CD4-positive, alpha-beta T cell treated with Interleukin-4 for 1 hour (primary cell): ENCODE measurements at regions not wholly inside any gene's neighbourhood (a gene's known extent, or its start where the extent isn't known, plus 50 kb on each side); places are given as distances from the start of the nearest gene placed in this dataset.
"Not testable (repeated sequence)": the region's sequence is repeated elsewhere in the genome, so short reads cannot be mapped to it uniquely, and the experiment has no call there.

Experiments
- DNase-seq, 2 donors: peaks; one replicate each; pipeline ENCODE4 v3.0.0-alpha.2; 2020 to 2022

DNA sequence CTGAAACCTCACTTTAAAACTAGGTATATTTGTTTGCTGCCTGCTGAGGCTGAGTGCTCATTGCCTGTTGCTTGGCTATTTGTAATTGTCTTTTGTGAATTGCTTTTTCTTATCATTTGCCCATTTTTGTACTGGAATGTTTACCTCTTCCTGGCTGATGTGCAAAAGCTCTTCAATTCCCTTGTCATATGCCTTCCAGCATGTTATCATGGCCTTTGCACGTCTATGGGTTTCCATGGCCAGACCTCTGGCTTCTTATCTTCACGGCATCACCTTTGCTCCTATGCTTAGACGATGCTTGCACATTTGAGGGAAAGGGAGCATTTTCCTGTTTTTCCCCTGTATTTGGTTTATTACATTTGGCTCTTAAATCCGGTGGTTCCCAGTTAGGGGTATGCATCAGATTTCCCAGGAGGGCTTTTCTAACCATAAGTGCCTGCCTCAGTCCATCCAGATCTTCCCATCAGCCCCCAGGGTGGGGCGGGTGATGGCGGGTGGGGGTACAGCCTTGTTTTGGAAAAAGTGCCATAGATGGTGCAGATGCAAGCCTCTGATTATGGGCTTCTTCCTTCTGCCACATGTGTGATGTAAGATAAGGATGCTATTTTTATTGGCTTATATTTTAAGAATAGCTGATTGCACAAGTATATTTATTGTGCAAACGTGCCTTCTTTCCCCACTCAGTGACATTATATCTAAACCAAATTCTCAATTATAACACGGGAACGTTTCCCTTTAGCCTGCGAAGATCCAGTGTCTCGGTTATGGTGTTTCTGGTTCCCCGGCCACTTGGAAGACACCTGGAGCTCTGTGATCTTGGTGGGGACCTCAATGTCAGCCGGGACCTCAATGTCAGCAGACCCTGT lies 70.6 kb upstream of the SEPTIN5 start:
- DNase-seq, result no peak

DNA sequence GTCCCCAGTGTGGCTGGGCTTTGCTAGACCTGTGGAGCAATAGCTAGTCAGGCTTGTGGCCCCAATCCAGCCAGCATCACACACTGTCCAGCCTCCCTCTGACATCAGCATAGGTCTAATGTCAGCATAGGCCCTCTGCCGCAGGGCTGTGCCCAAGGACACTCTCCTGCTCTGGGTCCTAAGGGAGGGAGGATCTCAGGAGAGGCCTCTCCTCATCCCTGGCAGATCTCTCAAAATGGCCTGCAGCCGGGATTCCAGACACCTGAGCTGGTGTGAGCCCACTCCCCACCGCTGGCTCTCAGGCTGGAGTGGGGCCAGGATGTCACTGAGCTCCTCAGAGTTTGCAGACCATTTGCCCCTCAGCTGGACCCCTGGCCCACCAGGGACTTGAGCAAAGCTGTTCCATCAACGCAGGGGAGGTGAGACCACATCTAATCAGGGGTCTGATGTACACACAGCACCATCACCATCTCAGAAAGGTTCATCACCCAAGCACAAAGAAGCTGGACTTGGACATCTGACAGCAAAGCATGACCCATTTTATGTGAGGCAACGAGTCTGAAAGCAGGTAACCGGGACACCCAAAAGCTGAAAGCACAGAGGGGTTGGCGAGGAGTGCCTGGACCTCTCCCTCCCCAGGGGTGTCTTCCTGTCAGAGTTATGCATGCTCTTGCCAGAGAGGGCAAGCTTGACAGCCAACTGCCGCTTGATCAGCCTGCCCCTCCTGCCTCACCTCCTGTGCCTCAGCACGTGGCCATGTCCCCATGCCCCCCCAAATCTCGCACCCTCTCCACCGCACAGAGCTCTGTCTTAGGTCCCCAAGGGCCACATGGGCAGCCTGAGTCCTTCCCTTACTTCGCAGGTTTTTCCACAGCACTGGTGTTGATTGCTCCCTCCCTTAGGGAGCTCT lies 69.7 kb upstream of the SEPTIN5 start:
- no peak for DNase-seq

DNA sequence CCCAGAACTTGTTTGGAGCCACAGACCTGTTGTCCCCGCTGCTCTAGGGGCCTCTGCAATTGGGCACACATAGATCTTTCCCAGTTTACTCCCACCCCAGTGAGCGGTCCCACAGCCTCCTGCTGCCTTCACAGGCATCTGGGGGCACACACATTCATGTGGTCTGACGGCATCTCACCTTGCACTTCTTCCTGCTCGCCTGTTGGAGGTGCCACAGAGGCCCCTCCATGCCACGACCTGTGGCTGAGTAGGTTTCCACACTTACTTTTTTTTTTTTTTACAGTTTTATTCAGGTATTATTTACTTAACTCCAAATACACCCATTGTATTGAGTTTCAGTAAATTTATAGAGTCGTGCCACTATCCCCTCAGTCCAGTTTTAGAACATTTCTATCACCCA lies 68.9 kb upstream of the SEPTIN5 start:
- no peak for DNase-seq

- DNase-seq, result no peak
These were observed 68.4 kb upstream of the SEPTIN5 start for GRCh38 chr22:19645905-19646304.

GRCh38 chr22:19646383-19646782 lies 67.9 kb upstream of the SEPTIN5 start:
- no peak for DNase-seq

- DNase-seq, result no peak
These were observed 65.8 kb upstream of the SEPTIN5 start for GRCh38 chr22:19648419-19648929.

GRCh38 chr22:19652316-19652715 lies 62.0 kb upstream of the SEPTIN5 start:
- DNase-seq, result no peak

DNA sequence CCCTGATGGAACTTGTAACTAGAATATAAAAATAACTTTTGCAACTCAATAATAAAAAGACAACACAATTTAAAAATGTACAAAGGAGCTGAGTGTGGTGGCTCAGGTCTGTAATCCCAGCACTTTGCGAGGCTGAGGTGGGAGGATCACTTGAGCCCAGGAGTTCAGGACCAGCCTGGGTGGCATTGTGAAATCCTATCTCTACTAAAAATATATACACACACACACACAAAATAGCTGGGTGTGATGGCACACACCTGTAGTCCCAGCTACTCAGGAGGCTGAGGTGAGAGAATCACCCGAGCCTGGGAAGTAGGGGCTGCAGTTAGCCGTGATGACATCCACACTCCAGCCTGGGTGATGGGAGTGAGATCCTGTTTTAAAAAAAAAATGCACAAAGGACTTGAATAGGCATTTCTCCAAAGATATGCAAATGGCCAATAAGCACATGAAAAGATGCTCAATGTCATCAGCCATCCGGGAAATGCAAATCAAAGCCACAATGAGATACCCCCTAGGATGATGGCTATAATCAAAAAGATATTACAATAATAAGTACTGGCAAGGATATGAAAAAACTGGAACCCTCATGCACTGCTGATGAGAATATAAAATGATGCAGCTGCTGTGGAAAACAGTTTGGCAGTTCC lies 59.8 kb upstream of the SEPTIN5 start:
- no peak for DNase-seq

DNA sequence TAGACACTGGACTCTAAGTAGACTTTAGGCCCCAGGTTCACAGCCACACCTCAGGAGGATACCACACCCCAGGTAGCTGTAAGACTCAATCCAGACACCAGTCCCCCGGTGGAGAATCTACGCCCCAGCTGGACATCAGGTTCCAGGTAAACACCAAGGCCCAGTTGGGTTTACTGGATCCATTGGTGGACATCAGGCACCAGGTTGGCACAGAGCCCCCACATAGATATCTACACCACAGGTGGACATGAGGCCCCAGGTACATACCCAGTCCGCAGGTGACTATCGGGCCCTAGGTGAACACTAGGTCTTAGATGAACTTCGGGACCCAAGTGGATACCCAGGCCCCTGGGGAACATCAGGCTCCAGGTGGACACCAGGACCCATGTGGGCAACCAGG lies 58.9 kb upstream of the SEPTIN5 start:
- DNase-seq, result no peak

- DNase-seq, result no peak
These were observed 57.6 kb upstream of the SEPTIN5 start for GRCh38 chr22:19656541-19657251.

DNA sequence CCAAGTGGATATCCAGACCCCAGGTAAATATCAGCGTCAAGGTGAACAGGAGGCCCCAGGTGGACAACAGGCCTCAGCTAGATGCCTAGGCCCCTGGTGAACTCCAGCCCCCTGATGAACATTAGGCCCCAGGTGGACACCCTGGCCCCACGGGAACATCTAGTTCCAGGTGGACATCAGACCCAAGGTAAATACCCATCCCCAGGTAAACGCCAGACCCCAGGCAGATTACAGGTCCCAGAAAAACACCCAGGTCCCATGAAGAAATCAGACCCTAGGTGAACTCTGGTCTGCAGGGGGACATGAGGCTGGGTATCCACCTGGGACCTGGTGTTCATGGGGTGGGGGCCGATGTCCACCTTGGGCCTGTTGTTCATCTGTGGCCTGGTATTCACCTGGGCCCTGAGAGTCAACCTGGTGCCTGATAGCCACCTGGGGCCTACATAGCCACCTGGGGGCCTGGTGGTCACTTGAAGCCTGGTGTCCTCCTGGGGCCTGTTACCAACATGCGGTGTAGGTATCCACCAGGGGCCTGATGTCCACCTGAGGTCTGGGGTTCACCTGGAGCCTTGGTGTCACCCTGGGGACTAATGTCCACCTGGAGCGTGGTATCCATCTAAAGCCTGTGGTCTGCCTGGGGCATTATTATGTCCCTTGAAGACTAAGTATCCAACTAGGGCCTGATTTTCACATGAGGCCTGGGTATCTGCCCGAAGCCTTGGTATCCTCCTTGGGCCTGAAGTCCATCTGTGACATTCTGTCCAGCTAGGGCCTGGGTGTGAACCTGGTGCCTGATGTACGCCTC lies 56.8 kb upstream of the SEPTIN5 start:
- no peak for DNase-seq

DNA sequence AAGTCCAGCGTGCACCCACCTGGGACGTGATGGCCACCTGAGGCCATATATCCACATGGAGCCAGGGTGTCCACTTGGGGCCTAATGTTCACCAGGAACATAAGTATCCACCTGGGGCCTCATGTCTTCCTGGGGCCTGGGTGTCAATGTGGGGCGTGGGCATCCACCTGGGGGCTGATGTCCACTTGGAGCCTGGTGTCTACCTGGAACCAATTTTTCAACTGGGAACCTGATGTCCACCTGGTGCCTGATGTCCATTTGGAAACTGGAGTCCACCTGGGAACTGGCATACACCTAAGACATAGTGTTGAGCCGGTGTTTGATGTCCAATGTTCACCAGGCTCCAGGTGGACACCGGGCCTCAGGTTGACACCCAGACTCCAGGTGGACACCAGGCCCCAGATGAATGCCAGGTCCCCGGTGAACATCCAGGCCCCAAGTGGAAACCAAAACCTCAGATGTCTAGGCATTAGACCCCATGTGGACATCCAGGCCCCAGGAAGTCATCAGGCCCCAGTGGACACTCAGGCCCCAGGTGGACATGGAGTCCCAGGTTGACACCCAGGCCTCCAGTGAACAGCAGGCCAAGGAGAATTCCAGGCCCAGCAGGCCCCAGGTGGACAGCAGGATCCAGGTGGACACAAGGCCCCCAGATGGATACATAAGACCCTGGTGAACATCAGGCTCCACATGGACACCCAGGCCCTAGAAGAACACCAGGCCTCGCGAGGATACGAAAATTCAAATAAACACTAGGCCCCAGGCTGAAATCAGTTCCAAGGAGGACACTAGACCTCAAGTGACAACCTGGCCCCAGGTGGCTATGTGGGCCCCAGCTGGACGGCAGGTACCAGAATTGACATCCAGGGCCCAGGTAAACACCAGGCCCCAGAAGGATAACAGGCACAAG lies 56.0 kb upstream of the SEPTIN5 start:
- no peak for DNase-seq

DNA sequence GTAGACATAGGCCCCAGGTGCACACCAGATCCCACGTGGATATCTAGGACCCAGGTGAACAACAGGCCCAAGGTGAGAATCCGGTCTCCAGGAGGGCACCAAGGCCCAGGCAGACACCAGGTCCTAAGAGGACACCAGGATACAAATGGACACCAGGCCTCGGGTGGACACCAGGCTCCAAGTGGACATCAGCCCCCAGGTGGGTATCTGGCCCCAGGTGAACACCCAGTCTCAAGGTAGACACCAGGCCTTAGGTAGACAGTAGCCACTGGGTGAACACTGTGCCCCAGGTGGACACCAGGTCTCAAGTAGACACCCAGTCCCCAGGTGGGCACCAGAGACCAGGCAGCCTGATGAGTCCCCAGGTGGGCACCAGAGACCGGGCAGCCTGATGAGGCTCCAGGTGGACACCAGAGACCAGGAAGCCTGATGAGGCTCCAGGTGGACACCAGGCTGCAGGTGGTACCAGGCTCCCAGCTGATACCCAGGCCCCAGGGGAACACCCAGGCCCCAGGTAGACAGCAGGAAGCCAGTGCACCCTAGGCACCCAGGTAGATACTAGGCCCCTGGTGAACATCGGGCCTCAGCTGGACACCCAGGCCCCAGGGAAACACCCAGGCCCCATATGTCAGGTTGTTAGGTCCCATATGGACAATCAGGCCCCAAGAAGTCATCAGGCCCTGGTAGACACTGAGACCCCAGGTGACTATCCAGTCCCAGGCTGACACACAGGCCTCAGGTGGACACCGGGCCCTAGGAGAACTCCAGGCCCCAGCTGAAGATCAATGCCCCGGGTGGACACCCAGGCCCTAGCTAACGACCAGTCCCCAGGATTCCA lies 55.1 kb upstream of the SEPTIN5 start:
- no peak for DNase-seq

- no peak for DNase-seq
These were observed 54.4 kb upstream of the SEPTIN5 start for GRCh38 chr22:19659805-19660345.

DNA sequence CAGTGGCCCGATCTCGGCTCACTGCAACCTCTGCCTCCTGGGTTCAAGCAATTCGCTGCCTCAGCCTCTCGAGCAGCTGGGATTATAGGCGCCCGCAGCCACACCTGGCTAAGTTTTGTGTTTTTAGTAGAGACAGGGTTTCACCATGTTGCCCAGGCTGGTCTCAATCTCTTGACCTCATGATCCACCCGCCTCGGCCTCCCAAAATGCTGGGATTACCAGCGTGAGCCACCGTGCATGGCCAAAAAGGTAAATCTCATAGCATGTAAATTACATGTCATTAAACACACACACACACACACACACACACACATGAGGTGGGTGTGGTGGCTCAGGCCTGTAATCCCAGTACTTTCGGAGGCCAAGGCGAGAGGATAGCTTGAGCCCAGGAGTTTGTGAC lies 53.7 kb upstream of the SEPTIN5 start:
- not testable (repeated sequence) for DNase-seq

- DNase-seq, result no peak
These were observed 53.1 kb upstream of the SEPTIN5 start for GRCh38 chr22:19661156-19661555.

GRCh38 chr22:19662049-19662684 lies 52.1 kb upstream of the SEPTIN5 start:
- not testable (repeated sequence) for DNase-seq

- no peak for DNase-seq
These were observed 51.0 kb upstream of the SEPTIN5 start for GRCh38 chr22:19663286-19663815.
